ENCODE measurements at regions not wholly inside any gene's neighbourhood (a gene's known extent, or its start where the extent isn't known, plus 50 kb on each side); places are given as distances from the start of the nearest gene placed in this dataset.

- TF ChIP-seq TAF1 (IDR thresholded peaks at IDR 0.05; ENCODE audit: borderline replicate concordance, low read depth, low read length), result no peak
- no peak for TF ChIP-seq POLR2A (IDR thresholded peaks at IDR 0.05; ENCODE audit: low read depth, low read length)
Measured at GRCh38 chr9:134260801-134261200, 65.5 kb upstream of the RXRA start.
